HepG2 (cell line): ENCODE measurements at regions not wholly inside any gene's neighbourhood (a gene's known extent, or its start where the extent isn't known, plus 50 kb on each side); places are given as distances from the start of the nearest gene placed in this dataset.

Source experiments
- ATAC-seq: fragments of 200-7000 bp; cut with Tn5 transposase; 3 replicates; pipeline ENCODE4 v1.9.1; 2020; ENCODE audit warnings: mild to moderate bottlenecking, moderate library complexity
- BruUV-seq: library from RNA; stranded (reverse); fragments of 400-500 nt; replicated peaks from 2 replicates; lab custom pipeline; 2021; lab: Mats Ljungman, UMichigan
- CTCF ChIA-PET: fragments of 300-600 bp; formaldehyde crosslinking; extraction: SDS; loops from one replicate; lab custom pipeline; 2021; ENCODE audit warnings: low total read pairs, inconsistent platforms, low intra/inter-chr PET ratio; lab: Yijun Ruan, JAX
- POLR2A ChIA-PET: fragments of 350-600 bp; sonication (Branson Sonifier 250); formaldehyde crosslinking; loops from one replicate; lab custom pipeline; 2020; ENCODE audit warnings: antibody characterized with exemption, inconsistent platforms; lab: Yijun Ruan, JAX
- DNase-seq: peaks from one replicate; pipeline ENCODE4 v3.0.0-alpha.2; 2015; ENCODE audit warnings: low spot score
- FAIRE-seq: peaks from 3 replicates; lab custom pipeline; 2011; peaks lifted over from hg19 to GRCh38; lab: Jason Lieb, UNC
- H2AFZ ChIP-seq: one replicate; pipeline ENCODE4 v1.6.1; 2011; ENCODE audit warnings: low read length, inconsistent platforms
- H3K27ac ChIP-seq: fragments of 300-600 bp; 3 replicates; pipeline ENCODE4 v1.8.0; 2011; ENCODE audit warnings: mixed run types, mild to moderate bottlenecking, mixed read lengths, low read length, inconsistent platforms; ENCODE audit not compliant: insufficient read depth; ENCODE audit errors: extremely low read length
- H3K27me3 ChIP-seq, 2 experiments: fragments of 200-600 bp in 1 of 2; 2 replicates in 1 of 2; 3 replicates in 1 of 2; pipeline versions ENCODE4 v1.6.0 to v1.8.0; 2011; ENCODE audit warnings: low read length in 2 of 2, mild to moderate bottlenecking in 2 of 2, moderate library complexity in 2 of 2, inconsistent platforms in 1 of 2; ENCODE audit not compliant: insufficient read depth in 2 of 2, control insufficient read depth in 1 of 2
- H3K36me3 ChIP-seq, 2 experiments: fragments of 200-600 bp in 1 of 2; replicated peaks in 1 of 2; 2 replicates in 1 of 2; 3 replicates in 1 of 2; pipeline versions ENCODE4 v1.5.1 to v1.8.0; 2011; ENCODE audit warnings: low read length in 2 of 2, inconsistent platforms in 1 of 2; ENCODE audit not compliant: insufficient read depth in 2 of 2, control insufficient read depth in 1 of 2
- H3K4me1 ChIP-seq: 2 replicates; pipeline ENCODE4 v1.5.1; 2012; ENCODE audit warnings: low read length, inconsistent platforms; ENCODE audit not compliant: insufficient read depth
- H3K4me2 ChIP-seq: 2 replicates; pipeline ENCODE4 v1.6.0; 2011; ENCODE audit warnings: low read depth, low read length, inconsistent platforms
- H3K4me3 ChIP-seq, 3 experiments: fragments of 200-600 bp in 1 of 3; sonication (generic), shearing (Covaris generic) in 1 of 3; replicated peaks in 1 of 3; 2 replicates each; pipeline ENCODE4 v1.5.1; 2011 to 2016; ENCODE audit warnings: low read length in 3 of 3, inconsistent platforms in 2 of 3, low read depth in 2 of 3, mild to moderate bottlenecking in 2 of 3, control low read depth in 1 of 3, mixed read lengths in 1 of 3; ENCODE audit not compliant: insufficient read depth in 1 of 3
- H3K79me2 ChIP-seq: one replicate; pipeline ENCODE4 v1.6.1; 2011; ENCODE audit warnings: low read length, inconsistent platforms; ENCODE audit not compliant: insufficient read depth
- H3K9ac ChIP-seq: 2 replicates; pipeline ENCODE4 v1.6.0; 2011; ENCODE audit warnings: mild to moderate bottlenecking, low read depth, low read length, inconsistent platforms; ENCODE audit not compliant: insufficient read depth
- H3K9me3 ChIP-seq: 2 replicates; pipeline ENCODE4 v1.5.1; 2012; ENCODE audit warnings: mild to moderate bottlenecking, low read length
- H4K20me1 ChIP-seq: 2 replicates; pipeline ENCODE4 v1.6.0; 2011; ENCODE audit warnings: inconsistent platforms, mild to moderate bottlenecking, low read length, moderate library complexity; ENCODE audit not compliant: insufficient read depth
- CREB1 ChIP-seq, 2 experiments: fragments of 450-650 bp in 1 of 2; IDR thresholded peaks; 2 replicates each; pipeline ENCODE4 v1.6.1; 2016 to 2017; ENCODE audit warnings: control low read depth in 1 of 2, mild to moderate bottlenecking in 1 of 2, missing compliant biosample characterization in 1 of 2, missing genetic modification characterization in 1 of 2
- HES4 ChIP-seq: sonication (generic); formaldehyde crosslinking; IDR thresholded peaks from 2 replicates; pipeline ENCODE4 v1.9.0; 2021; ENCODE audit warnings: mild to moderate bottlenecking, missing genetic modification reagents, borderline replicate concordance
- HOXA7 ChIP-seq: sonication (generic); formaldehyde crosslinking; IDR thresholded peaks from 2 replicates; pipeline ENCODE4 v1.8.1; 2022; ENCODE audit warnings: mild to moderate bottlenecking, missing genetic modification reagents, moderate library complexity
- MAFF ChIP-seq: IDR thresholded peaks from 2 replicates; pipeline ENCODE4 v1.6.1; 2011; ENCODE audit warnings: low read depth, low read length, improper control_type of control experiment
- MED8 ChIP-seq: sonication (generic); formaldehyde crosslinking; IDR thresholded peaks from 2 replicates; pipeline ENCODE4 v1.8.1; 2023; ENCODE audit warnings: mild to moderate bottlenecking, missing genetic modification reagents; ENCODE audit not compliant: insufficient replicate concordance
- TBX2 ChIP-seq: sonication (generic); formaldehyde crosslinking; IDR thresholded peaks from 2 replicates; pipeline ENCODE4 v1.5.0; 2020; ENCODE audit warnings: missing genetic modification reagents, mild to moderate bottlenecking, borderline replicate concordance
- ZNF333 ChIP-seq: sonication (generic); formaldehyde crosslinking; IDR thresholded peaks from 2 replicates; pipeline ENCODE4 v1.4.0; 2020; ENCODE audit warnings: mild to moderate bottlenecking, missing genetic modification reagents, borderline replicate concordance
- ZNF644 ChIP-seq: IDR thresholded peaks from 2 replicates; pipeline ENCODE4 v1.6.1; 2016; ENCODE audit warnings: low read depth
- WGBS: methylation state at CpG from one replicate; pipeline ENCODE4 v1.1.6; 2017; ENCODE audit warnings: low lambda C conversion rate; 5-methylcytosine and 5-hydroxymethylcytosine counted together
- in situ Hi-C: cut with HindIII; loops from 2 replicates; pipeline ENCODE4 v1.10.0; 2017; ENCODE audit warnings: low pct_unique_long_range_greater_than_20kb; ENCODE audit not compliant: extremely low pct_ligation_motif_present
- intact Hi-C: fragments of 100-400 bp; cut with micrococcal nuclease; formaldehyde crosslinking; loops from one replicate; pipeline ENCODE4 v1.10.0; 2022; ENCODE audit not compliant: unreplicated experiment
- TF ChIP-seq, protein P1 (sequence below): sonication (generic); formaldehyde crosslinking; IDR thresholded peaks from 2 replicates; pipeline ENCODE4 v1.4.0; 2020; ENCODE audit warnings: missing genetic modification reagents
- TF ChIP-seq, protein P2 (sequence below): sonication (generic); formaldehyde crosslinking; IDR thresholded peaks from 2 replicates; pipeline ENCODE4 v1.5.0; 2020; ENCODE audit warnings: missing genetic modification reagents
- TF ChIP-seq, protein P3 (sequence below): IDR thresholded peaks from 2 replicates; pipeline ENCODE4 v1.6.1; 2012; ENCODE audit warnings: inconsistent platforms
- TF ChIP-seq, protein P4 (sequence below): sonication (generic); formaldehyde crosslinking; IDR thresholded peaks from 2 replicates; pipeline ENCODE4 v1.4.0; 2020; ENCODE audit warnings: mild to moderate bottlenecking, low read depth, missing genetic modification reagents

DNA sequence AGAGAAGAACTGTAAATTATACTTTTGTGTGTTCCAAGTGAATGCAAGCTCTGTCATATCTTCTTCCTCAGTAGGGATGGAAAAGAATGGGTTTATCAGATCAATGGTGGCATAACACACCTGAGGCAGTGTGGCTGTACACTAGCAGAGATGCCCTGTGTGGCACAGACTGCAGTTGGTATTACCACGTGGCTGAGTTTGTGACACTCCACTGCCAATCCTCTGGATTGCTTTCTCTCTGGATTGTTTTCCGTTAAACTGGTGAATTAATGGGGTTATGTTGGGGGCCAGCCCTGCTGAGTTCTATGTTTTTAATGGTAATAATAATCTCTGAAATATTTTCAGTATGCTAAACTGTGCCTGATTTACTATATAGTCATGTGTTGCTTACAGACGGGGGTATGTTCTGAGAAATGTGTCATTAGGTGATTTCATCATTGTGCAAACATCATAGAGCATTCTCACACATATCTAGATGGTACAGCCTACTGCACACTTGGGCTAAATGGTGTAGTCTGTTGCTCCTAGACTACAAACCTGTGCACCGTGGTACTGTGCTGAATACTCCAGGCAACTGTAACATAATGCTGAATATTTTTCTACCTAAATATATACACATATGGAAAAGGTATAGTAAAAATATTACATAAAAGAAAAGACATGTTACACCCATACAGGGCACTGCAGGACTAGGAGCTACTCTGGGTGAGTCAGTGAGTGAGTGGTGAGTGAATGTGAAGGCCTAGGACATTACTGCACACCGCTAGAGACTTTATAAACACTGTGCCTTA lies 84.7 kb upstream of the ST6GAL2 start:
- BruUV-seq: no TSS peak
- Histone ChIP-seq H3K4me2 (no peak overlapping the region), H3K4me1 (no peaks in the 10 kb centered on the region), H3K36me3 (no peaks in the 10 kb centered on the region), H3K27me3 (no peaks in the 10 kb centered on the region), H3K79me2 (no peaks in the 10 kb centered on the region), H2AFZ (no peak overlapping the region), H4K20me1 (no peaks in the 10 kb centered on the region), H3K9ac (no peak overlapping the region), H3K27ac (no peak overlapping the region), H3K4me3 (no peak overlapping the region), H3K9me3 (no peaks in the 10 kb centered on the region)
- POLR2A ChIA-PET: no interaction called here
- no peak for TF ChIP-seq ZNF333
- TF ChIP-seq, protein P1, sequence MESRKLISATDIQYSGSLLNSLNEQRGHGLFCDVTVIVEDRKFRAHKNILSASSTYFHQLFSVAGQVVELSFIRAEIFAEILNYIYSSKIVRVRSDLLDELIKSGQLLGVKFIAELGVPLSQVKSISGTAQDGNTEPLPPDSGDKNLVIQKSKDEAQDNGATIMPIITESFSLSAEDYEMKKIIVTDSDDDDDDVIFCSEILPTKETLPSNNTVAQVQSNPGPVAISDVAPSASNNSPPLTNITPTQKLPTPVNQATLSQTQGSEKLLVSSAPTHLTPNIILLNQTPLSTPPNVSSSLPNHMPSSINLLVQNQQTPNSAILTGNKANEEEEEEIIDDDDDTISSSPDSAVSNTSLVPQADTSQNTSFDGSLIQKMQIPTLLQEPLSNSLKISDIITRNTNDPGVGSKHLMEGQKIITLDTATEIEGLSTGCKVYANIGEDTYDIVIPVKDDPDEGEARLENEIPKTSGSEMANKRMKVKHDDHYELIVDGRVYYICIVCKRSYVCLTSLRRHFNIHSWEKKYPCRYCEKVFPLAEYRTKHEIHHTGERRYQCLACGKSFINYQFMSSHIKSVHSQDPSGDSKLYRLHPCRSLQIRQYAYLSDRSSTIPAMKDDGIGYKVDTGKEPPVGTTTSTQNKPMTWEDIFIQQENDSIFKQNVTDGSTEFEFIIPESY: no peak
- TF ChIP-seq, protein P2, sequence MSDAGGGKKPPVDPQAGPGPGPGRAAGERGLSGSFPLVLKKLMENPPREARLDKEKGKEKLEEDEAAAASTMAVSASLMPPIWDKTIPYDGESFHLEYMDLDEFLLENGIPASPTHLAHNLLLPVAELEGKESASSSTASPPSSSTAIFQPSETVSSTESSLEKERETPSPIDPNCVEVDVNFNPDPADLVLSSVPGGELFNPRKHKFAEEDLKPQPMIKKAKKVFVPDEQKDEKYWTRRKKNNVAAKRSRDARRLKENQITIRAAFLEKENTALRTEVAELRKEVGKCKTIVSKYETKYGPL (CRISPR knock-in tag): no peak
- no peak for TF ChIP-seq ZNF644 (CRISPR knock-in tag)
- FAIRE-seq (no peak), ATAC-seq (no peak), DNase-seq (no peak)
- intact Hi-C loops (no loop called here), in situ Hi-C loops (no loop called here)
- CTCF ChIA-PET: no interaction called here
- 7% methylated on average over 5 of the region's 5 CpGs for WGBS

DNA sequence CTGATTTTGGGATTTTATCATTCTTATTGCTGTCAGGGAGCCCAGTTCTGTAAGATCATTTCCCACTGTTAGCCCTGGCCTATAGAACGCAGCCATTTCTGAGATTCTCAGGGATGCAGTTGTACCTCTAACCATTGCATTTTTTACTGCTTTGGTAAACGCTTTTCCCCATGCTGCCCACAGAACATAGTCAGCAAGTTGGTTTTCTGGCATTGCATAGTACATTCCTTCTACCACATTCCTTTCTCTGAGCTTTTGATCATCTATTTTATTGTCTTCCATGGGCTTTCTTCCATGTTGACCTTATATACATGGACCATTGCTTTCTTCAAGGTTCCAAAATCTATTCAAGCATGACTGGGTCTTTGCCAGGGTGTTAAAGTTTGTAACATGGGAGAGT lies 86.8 kb upstream of the ST6GAL2 start:
- H3K27me3 ChIP-seq: no peaks in the 10 kb centered on the region
- no peaks in the 10 kb centered on the region for H3K79me2 ChIP-seq
- 2% methylated on average over 2 of the region's 2 CpGs for WGBS
- H3K4me2 ChIP-seq: no peak overlapping the region
- no peaks in the 10 kb centered on the region for H3K36me3 ChIP-seq
- H2AFZ ChIP-seq: no peak overlapping the region
- no peak overlapping the region for H3K4me3 ChIP-seq
- intact Hi-C loops (no loop called here), in situ Hi-C loops (no loop called here)
- no peaks in the 10 kb centered on the region for H3K4me1 ChIP-seq
- FAIRE-seq (no peak), DNase-seq (no peak), ATAC-seq (no peak)
- no peak overlapping the region for H3K9ac ChIP-seq
- CTCF ChIA-PET: no interaction called here
- no peaks in the 10 kb centered on the region for H4K20me1 ChIP-seq
- BruUV-seq: no TSS peak
- H3K9me3 ChIP-seq: no peaks in the 10 kb centered on the region
- no peak overlapping the region for H3K27ac ChIP-seq
- POLR2A ChIA-PET: no interaction called here
- TF ChIP-seq, protein P3, sequence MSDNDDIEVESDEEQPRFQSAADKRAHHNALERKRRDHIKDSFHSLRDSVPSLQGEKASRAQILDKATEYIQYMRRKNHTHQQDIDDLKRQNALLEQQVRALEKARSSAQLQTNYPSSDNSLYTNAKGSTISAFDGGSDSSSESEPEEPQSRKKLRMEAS: no peak
- TF ChIP-seq TBX2: no peak
- TF ChIP-seq MAFF: no peak
- TF ChIP-seq, protein P4, sequence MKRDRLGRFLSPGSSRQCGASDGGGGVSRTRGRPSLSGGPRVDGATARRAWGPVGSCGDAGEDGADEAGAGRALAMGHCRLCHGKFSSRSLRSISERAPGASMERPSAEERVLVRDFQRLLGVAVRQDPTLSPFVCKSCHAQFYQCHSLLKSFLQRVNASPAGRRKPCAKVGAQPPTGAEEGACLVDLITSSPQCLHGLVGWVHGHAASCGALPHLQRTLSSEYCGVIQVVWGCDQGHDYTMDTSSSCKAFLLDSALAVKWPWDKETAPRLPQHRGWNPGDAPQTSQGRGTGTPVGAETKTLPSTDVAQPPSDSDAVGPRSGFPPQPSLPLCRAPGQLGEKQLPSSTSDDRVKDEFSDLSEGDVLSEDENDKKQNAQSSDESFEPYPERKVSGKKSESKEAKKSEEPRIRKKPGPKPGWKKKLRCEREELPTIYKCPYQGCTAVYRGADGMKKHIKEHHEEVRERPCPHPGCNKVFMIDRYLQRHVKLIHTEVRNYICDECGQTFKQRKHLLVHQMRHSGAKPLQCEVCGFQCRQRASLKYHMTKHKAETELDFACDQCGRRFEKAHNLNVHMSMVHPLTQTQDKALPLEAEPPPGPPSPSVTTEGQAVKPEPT (CRISPR knock-in tag): no peak
- no peak for TF ChIP-seq CREB1 (IDR thresholded peaks at IDR 0.05)
- no peak for TF ChIP-seq CREB1 (CRISPR knock-in tag; IDR thresholded peaks at IDR 0.05)
- no peak for TF ChIP-seq HES4 (CRISPR knock-in tag)
- no peak for TF ChIP-seq MED8
- no peak for TF ChIP-seq HOXA7 (CRISPR knock-in tag)
